OCI-LY3 (cell line): ENCODE measurements at regions not wholly inside any gene's neighbourhood (a gene's known extent, or its start where the extent isn't known, plus 50 kb on each side); places are given as distances from the start of the nearest gene placed in this dataset.

ENCODE experiments used
- CTCF ChIP-seq: fragments of 200-600, 300-600 bp; sonication (generic); IDR thresholded peaks from 2 replicates; pipeline ENCODE4 v1.5.1; 2014; ENCODE audit warnings: antibody characterized with exemption, low read length, low read depth
- EZH2phosphoT487 ChIP-seq: fragments of 200-600 bp; shearing (Covaris generic); IDR thresholded peaks from 2 replicates; pipeline ENCODE4 v1.6.1; 2018; ENCODE audit warnings: antibody characterized with exemption, mixed run types, low read depth

GRCh38 chr21:39018730-39019129, 164.5 kb downstream of the PSMG1 start:
- no peak for TF ChIP-seq CTCF
- TF ChIP-seq EZH2phosphoT487 = no peak
